Epithelial cell of proximal tubule (primary cell): ENCODE measurements at regions not wholly inside any gene's neighbourhood (a gene's known extent, or its start where the extent isn't known, plus 50 kb on each side); places are given as distances from the start of the nearest gene placed in this dataset.

ENCODE experiments used
- DNase-seq: peaks from one replicate; pipeline ENCODE4 v3.0.0-alpha.2; 2011; ENCODE audit warnings: low read depth
- H3K4me3 ChIP-seq: 2 replicates; pipeline ENCODE4 v1.5.1; 2011; ENCODE audit warnings: low read depth, mild to moderate bottlenecking, low read length
- TF ChIP-seq, protein P1 (sequence below): conservative IDR thresholded peaks from 2 replicates; pipeline ENCODE4 v1.5.1; 2012; ENCODE audit warnings: low read depth, mild to moderate bottlenecking, low read length

DNA sequence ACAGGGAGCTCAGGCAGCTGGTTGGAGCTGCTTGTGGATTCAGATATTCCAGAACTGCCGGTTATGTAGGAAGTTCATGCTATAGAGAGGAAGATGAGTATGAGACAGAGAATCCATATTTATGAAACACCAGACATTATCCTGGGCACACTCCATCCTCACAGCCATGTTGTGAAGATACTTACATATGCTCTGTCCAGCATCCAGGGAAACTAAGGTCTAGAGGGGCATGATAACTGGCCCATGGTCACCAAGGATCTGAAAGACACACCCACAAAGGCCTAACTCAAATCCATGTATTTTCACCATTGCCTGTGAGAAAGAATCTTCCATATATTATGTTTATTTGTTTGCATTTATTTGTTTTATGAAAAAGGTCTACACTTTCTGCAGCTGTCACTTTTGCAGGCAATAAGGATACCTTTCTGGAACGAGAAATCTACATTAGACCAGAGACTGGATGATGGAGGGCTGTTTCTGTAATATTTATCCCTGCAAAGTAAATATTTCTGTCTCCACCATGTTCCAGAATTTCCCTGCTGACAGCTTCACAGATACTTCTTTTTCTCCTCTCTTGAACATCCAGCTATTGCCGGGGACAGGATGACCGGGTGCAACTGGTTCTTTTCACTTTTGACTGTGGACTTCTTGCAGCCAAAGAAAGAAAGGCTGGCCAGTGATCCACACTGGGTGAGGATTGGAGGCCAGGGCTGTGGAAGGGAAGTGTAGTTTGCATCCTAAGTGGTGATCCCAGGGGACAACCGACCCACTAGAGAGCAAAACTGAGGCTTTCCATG lies 145.9 kb upstream of the NAV2 start:
- DNase-seq, result no peak
- no peak overlapping the region for H3K4me3 ChIP-seq
- TF ChIP-seq, protein P1, sequence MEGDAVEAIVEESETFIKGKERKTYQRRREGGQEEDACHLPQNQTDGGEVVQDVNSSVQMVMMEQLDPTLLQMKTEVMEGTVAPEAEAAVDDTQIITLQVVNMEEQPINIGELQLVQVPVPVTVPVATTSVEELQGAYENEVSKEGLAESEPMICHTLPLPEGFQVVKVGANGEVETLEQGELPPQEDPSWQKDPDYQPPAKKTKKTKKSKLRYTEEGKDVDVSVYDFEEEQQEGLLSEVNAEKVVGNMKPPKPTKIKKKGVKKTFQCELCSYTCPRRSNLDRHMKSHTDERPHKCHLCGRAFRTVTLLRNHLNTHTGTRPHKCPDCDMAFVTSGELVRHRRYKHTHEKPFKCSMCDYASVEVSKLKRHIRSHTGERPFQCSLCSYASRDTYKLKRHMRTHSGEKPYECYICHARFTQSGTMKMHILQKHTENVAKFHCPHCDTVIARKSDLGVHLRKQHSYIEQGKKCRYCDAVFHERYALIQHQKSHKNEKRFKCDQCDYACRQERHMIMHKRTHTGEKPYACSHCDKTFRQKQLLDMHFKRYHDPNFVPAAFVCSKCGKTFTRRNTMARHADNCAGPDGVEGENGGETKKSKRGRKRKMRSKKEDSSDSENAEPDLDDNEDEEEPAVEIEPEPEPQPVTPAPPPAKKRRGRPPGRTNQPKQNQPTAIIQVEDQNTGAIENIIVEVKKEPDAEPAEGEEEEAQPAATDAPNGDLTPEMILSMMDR, result no peak

DNA sequence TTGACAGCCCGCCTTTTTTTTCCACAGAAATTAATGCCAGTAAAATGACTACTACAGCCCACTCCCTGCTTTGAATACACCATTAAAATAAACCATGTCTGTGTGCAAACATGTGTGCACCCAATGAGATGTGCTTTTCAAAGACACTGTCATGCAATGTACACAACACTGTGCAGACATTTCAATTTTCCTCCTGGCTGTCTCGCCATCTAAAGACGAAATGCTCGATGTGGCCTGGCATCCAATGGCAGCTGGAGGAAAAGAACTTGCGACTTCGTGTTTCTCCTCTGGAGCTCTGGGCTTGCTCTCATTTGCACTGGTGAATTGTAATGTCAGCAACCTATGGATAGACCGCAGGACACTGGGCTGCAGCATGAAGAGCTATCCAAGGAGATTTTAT lies 147.0 kb upstream of the NAV2 start:
- no peak for DNase-seq
- TF ChIP-seq, protein P1, result no peak
- H3K4me3 ChIP-seq, result no peak overlapping the region

DNA sequence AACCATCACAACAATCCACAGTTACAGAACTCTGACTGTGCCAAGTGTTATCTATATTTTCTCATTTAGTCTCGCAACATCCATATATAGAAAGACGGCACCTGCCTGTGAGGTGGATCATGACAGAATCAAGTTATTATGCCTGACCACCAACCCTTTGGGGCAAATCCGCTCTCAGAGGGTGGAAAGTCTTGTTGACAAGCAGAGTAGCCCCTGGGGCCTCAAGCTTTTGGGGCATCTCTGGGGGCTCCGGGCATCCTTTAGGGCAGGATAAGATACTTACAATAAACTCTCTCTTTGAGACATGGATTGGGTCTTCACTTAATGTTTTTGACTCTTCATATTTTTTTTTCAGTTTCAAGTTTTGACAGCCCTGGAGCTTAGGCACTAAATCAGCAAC lies 150.5 kb upstream of the NAV2 start:
- TF ChIP-seq, protein P1, result no peak
- no peak for DNase-seq
- no peak overlapping the region for H3K4me3 ChIP-seq

DNA sequence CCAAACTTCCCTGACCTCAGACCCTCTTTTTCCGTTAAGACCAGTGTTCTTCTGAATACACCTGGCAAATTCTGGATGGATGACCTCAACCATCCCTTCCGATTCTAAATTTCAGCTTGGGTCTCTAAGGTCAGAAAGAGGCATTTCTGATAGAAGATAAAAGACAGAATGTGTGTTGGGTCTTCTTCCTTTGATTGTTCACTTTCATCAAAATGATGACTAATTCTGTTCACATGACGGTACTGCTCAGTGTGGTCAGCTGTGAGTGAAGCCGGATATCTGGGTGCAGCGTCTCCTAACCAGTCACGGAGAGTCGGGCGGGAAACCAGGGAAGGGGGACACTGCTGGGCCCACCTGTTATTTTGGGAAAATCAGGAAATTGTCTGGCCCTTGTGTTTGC lies 151.6 kb upstream of the NAV2 start:
- DNase-seq, result no peak
- TF ChIP-seq, protein P1, result no peak
- H3K4me3 ChIP-seq, result no peak overlapping the region

DNA sequence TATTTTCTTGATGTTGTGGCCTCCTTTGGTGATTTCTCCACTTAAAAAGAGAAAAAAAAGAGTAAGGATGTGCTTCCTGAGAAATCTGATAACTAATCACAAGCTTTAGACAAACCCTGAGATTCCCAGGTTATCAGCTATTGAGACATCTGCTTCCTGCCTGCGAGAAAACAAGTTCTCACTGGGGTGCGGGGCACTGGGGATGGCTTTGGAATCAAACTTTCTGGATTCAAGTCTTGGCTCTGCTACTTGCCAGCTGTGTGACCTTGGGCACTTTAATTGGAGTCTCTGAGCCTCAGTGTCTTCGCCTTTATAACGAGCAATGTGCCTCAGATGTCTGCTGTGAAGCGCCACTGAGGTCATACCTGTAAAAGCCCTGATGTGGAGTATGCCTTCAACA lies 152.5 kb upstream of the NAV2 start:
- no peak overlapping the region for H3K4me3 ChIP-seq
- TF ChIP-seq, protein P1, result no peak
- DNase-seq, result no peak

DNA sequence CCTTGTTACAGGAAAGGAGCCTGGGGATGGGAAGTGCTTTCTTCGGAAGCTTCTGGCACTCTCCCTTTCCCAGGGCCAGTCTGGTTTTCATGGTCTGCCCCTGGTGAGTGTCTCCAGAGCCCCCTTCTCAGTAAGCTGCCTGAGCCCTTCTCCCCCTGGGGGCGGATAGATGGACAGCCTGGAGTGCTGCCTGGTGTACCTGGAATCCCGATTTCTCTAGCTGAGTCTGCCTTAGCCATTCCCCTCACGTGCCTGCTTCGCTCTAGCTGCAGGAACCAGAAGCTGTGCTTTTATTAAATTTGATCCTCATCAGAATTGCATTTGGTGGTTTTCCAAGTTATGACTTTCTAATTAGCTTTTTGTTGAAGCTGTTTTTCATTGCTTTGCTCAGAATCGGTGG lies 152.9 kb upstream of the NAV2 start:
- no peak for DNase-seq
- TF ChIP-seq, protein P1, result no peak
- no peak overlapping the region for H3K4me3 ChIP-seq
